Osteoblast (primary cell): ENCODE measurements at regions not wholly inside any gene's neighbourhood (a gene's known extent, or its start where the extent isn't known, plus 50 kb on each side); places are given as distances from the start of the nearest gene placed in this dataset.

Experiments used
- DNase-seq: peaks from one replicate; pipeline ENCODE4 v3.0.0; 2011; ENCODE audit warnings: low spot score, mixed read lengths; ENCODE audit not compliant: insufficient read length; ENCODE audit errors: missing footprints
- H2AFZ ChIP-seq: 2 replicates; pipeline ENCODE4 v1.6.0; 2011; ENCODE audit warnings: mild to moderate bottlenecking, low read length
- H3K27ac ChIP-seq: 2 replicates; pipeline ENCODE4 v1.5.1; 2011; ENCODE audit warnings: mild to moderate bottlenecking, low read depth, low read length, moderate library complexity
- H3K27me3 ChIP-seq: 2 replicates; pipeline ENCODE4 v1.6.0; 2012; ENCODE audit warnings: mild to moderate bottlenecking, control low read depth, inconsistent platforms, low read length, moderate library complexity; ENCODE audit not compliant: insufficient read depth
- H3K36me3 ChIP-seq: 2 replicates; pipeline ENCODE4 v1.5.1; 2011; ENCODE audit warnings: mild to moderate bottlenecking, low read length, control low read depth, moderate library complexity; ENCODE audit not compliant: insufficient read depth
- H3K4me1 ChIP-seq: 2 replicates; pipeline ENCODE4 v1.5.1; 2011; ENCODE audit warnings: mild to moderate bottlenecking, low read length, control low read depth, moderate library complexity; ENCODE audit not compliant: insufficient read depth
- H3K4me2 ChIP-seq: 2 replicates; pipeline ENCODE4 v1.6.0; 2011; ENCODE audit warnings: mild to moderate bottlenecking, low read length; ENCODE audit not compliant: insufficient read depth
- H3K4me3 ChIP-seq: fragments of 200-600 bp; sonication (generic); 3 replicates; pipeline ENCODE4 v1.5.1; 2012; ENCODE audit warnings: mild to moderate bottlenecking, low read length, inconsistent platforms; ENCODE audit not compliant: insufficient read depth
- H3K79me2 ChIP-seq: 2 replicates; pipeline ENCODE4 v1.6.0; 2012; ENCODE audit warnings: mild to moderate bottlenecking, low read length, control low read depth, inconsistent platforms; ENCODE audit not compliant: insufficient read depth
- H3K9me3 ChIP-seq: 2 replicates; pipeline ENCODE4 v1.5.1; 2011; ENCODE audit warnings: low read depth, low read length, control low read depth
- H4K20me1 ChIP-seq: 2 replicates; pipeline ENCODE4 v1.6.0; 2012; ENCODE audit warnings: mild to moderate bottlenecking, low read length, control low read depth; ENCODE audit not compliant: insufficient read depth
- TF ChIP-seq, protein P1 (sequence below): IDR thresholded peaks from 2 replicates; pipeline ENCODE4 v1.5.1; 2011; ENCODE audit warnings: mild to moderate bottlenecking, low read depth, low read length, moderate library complexity; ENCODE audit errors: extremely low read depth

GRCh38 chr13:109440320-109440719, 346.1 kb downstream of the IRS2 start:
- no peaks in the 10 kb centered on the region for H3K36me3 ChIP-seq
- TF ChIP-seq, protein P1, sequence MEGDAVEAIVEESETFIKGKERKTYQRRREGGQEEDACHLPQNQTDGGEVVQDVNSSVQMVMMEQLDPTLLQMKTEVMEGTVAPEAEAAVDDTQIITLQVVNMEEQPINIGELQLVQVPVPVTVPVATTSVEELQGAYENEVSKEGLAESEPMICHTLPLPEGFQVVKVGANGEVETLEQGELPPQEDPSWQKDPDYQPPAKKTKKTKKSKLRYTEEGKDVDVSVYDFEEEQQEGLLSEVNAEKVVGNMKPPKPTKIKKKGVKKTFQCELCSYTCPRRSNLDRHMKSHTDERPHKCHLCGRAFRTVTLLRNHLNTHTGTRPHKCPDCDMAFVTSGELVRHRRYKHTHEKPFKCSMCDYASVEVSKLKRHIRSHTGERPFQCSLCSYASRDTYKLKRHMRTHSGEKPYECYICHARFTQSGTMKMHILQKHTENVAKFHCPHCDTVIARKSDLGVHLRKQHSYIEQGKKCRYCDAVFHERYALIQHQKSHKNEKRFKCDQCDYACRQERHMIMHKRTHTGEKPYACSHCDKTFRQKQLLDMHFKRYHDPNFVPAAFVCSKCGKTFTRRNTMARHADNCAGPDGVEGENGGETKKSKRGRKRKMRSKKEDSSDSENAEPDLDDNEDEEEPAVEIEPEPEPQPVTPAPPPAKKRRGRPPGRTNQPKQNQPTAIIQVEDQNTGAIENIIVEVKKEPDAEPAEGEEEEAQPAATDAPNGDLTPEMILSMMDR: no peak
- DNase-seq: no peak
- H3K4me3 ChIP-seq: no peak overlapping the region
- H3K27me3 ChIP-seq: no peaks in the 10 kb centered on the region
- H3K79me2 ChIP-seq: no peaks in the 10 kb centered on the region
- no peak overlapping the region for H2AFZ ChIP-seq
- no peaks in the 10 kb centered on the region for H3K4me1 ChIP-seq
- H3K9me3 ChIP-seq: no peaks in the 10 kb centered on the region
- H3K4me2 ChIP-seq: no peak overlapping the region
- no peak overlapping the region for H3K27ac ChIP-seq
- no peaks in the 10 kb centered on the region for H4K20me1 ChIP-seq

- no peak overlapping the region for H3K4me2 ChIP-seq
- no peak overlapping the region for H3K27ac ChIP-seq
- no peaks in the 10 kb centered on the region for H4K20me1 ChIP-seq
- no peaks in the 10 kb centered on the region for H3K36me3 ChIP-seq
- no peaks in the 10 kb centered on the region for H3K27me3 ChIP-seq
- TF ChIP-seq, protein P1: no peak
- H3K9me3 ChIP-seq: no peaks in the 10 kb centered on the region
- no peak overlapping the region for H3K4me3 ChIP-seq
- no peaks in the 10 kb centered on the region for H3K79me2 ChIP-seq
- no peaks in the 10 kb centered on the region for H3K4me1 ChIP-seq
- H2AFZ ChIP-seq: no peak overlapping the region
- DNase-seq: no peak
Observed at GRCh38 chr13:109439813-109440212, 346.6 kb downstream of the IRS2 start.

GRCh38 chr13:109436841-109437240, 349.5 kb downstream of the IRS2 start:
- Histone ChIP-seq H3K27ac (no peak overlapping the region), H3K79me2 (no peaks in the 10 kb centered on the region), H2AFZ (no peak overlapping the region), H3K36me3 (no peaks in the 10 kb centered on the region), H4K20me1 (no peaks in the 10 kb centered on the region), H3K9me3 (no peaks in the 10 kb centered on the region), H3K4me1 (no peaks in the 10 kb centered on the region), H3K4me2 (no peak overlapping the region), H3K27me3 (no peaks in the 10 kb centered on the region), H3K4me3 (no peak overlapping the region)
- TF ChIP-seq, protein P1: no peak
- no peak for DNase-seq

DNA sequence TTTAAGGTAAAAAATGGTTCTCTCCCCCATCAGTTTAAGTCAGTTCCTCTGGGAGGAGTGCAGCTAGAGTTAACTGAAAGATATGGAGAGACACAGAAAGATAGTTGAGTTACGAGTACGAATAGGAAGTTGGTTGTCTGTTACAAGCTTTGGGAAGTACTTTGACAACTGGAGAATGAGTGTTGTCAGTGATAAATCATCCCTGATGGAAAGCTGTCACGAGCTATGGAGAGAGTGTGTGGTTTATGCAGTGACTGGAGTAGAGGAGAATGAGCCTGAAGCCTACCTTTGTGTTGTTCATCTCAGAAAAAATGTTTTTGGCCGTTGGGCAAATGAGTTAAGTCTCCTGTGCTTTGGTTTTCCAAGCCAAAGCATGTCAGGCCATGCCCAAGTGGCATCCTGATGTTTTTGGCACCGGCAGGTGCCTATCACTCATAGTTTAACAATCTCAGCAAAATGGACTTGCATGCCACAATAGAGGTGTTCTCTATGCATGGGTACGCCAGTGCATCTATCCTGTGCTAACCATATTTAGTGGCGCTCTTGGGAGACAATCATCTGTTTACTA, 350.2 kb downstream of the IRS2 start:
- Histone ChIP-seq H2AFZ (no peak overlapping the region), H3K36me3 (no peaks in the 10 kb centered on the region), H3K9me3 (no peaks in the 10 kb centered on the region), H3K79me2 (no peaks in the 10 kb centered on the region), H3K4me1 (no peaks in the 10 kb centered on the region), H3K27ac (no peak overlapping the region), H3K27me3 (no peaks in the 10 kb centered on the region), H4K20me1 (no peaks in the 10 kb centered on the region), H3K4me2 (no peak overlapping the region), H3K4me3 (no peak overlapping the region)
- no peak for DNase-seq
- TF ChIP-seq, protein P1: no peak
